ENCODE measurements at regions not wholly inside any gene's neighbourhood (a gene's known extent, or its start where the extent isn't known, plus 50 kb on each side); places are given as distances from the start of the nearest gene placed in this dataset.

DNA sequence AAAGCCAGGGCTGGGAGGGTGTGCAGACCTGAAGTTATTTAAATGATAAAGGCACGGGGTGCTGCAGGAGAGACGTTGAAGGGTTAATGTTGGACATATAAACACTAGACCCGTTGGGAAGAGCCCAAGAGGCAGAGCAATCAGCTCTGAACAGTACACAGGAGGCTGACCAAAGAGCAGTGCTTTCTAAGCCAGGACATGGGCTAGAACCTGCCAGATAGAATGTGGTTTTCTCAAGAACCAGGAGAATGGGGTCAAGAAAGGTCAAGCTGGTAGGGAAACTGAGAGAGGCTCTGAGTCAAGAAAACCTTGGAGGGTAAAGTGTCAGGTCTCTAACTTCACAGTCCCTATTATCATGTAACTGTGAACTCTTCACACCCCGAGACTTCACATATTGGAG lies 143.2 kb upstream of the EEA1 start:
- Histone ChIP-seq H3K27ac (ENCODE audit: low read depth, low read length) (no peak overlapping the region), H2BK120ac (replicated peaks; ENCODE audit: low read depth, low read length) (no peak overlapping the region), H2BK12ac (ENCODE audit: low read depth, low read length) (no peak overlapping the region), H2AFZ (ENCODE audit: low read length) (no peak overlapping the region), H3K9ac (replicated peaks in 1 of 4; ENCODE audit: extremely low read depth in 1 of 4, low read depth in 3 of 4, low read length in 3 of 4) (no peak overlapping the region), H3K4me2 (ENCODE audit: insufficient read depth in 1 of 2, low read depth in 2 of 2, low read length in 2 of 2) (no peak overlapping the region), H3K9me3 (ENCODE audit: insufficient read depth in 2 of 2, low read depth in 1 of 2, low read length in 1 of 2) (no peaks in the 10 kb centered on the region), H3K36me3 (ENCODE audit: control insufficient read depth in 2 of 4, insufficient read depth in 4 of 4, low read length in 3 of 4) (no peaks in the 10 kb centered on the region), H3K27me3 (replicated peaks in 1 of 4; ENCODE audit: control insufficient read depth in 3 of 4, extremely low read depth in 1 of 4, insufficient read depth in 3 of 4, low read length in 3 of 4) (peaks cover 0 to 3% (median 0%) of the 10 kb centered on the region in 4 experiments; a peak in 4 of 7 replicates), H3K79me1 (ENCODE audit: low read depth, low read length) (no peaks in the 10 kb centered on the region), H3K23me2 (ENCODE audit: low read depth, low read length) (peaks cover 2% of the 10 kb centered on the region; the same call in 1 of the 2 replicates), H2BK5ac (ENCODE audit: low read depth, low read length) (no peak overlapping the region), H3K4me1 (replicated peaks in 1 of 4; ENCODE audit: control insufficient read depth in 3 of 4, insufficient read depth in 4 of 4, low read length in 3 of 4) (no peaks in the 10 kb centered on the region), H4K20me1 (replicated peaks in 1 of 2; ENCODE audit: control insufficient read depth in 1 of 2, insufficient read depth in 2 of 2, low read length in 2 of 2) (no peaks in the 10 kb centered on the region), H3K18ac (ENCODE audit: extremely low read depth, low read length) (no peak overlapping the region), H4K91ac (replicated peaks; ENCODE audit: insufficient read length, low read length) (no peak overlapping the region), H3K4ac (replicated peaks; ENCODE audit: insufficient read length, low read depth, low read length) (no peak overlapping the region), H2AK5ac (ENCODE audit: low read depth, low read length) (no peak overlapping the region), H3K14ac (ENCODE audit: insufficient read length) (no peak overlapping the region), H2BK15ac (ENCODE audit: low read length) (no peak overlapping the region), H3K79me2 (ENCODE audit: control insufficient read depth in 1 of 2, insufficient read depth in 2 of 2, low read length in 2 of 2) (no peaks in the 10 kb centered on the region), H3K4me3 (ENCODE audit: extremely low read depth in 1 of 4, insufficient read depth in 2 of 4, low read depth in 3 of 4, low read length in 4 of 4) (no peak overlapping the region), H3K23ac (ENCODE audit: insufficient read length) (no peak overlapping the region), H4K5ac (ENCODE audit: insufficient read length, low read depth, low read length) (no peak overlapping the region), H2BK20ac (ENCODE audit: low read length) (no peak overlapping the region), H4K8ac (ENCODE audit: extremely low read depth, insufficient read depth, low read length) (no peak overlapping the region), H3K56ac (replicated peaks; ENCODE audit: insufficient read length, low read depth, low read length) (no peak overlapping the region)
- FAIRE-seq: no peak
- ChIA-PET CTCF (ENCODE audit: partially characterized antibody) (no interaction called here), POLR2A (ENCODE audit: partially characterized antibody) (interaction anchor here (0.8 kb wide), 1 partner anchor 9 kb away, joined by 3 read pairs; no protein-coding TSS in a partner anchor)
- no peak for DNase-seq (ENCODE audit: low read depth in 1 of 2, low spot score in 2 of 2)
- WGBS, 2 experiments (ENCODE audit: extremely low coverage in 1 of 2, insufficient coverage in 1 of 2, insufficient read length in 1 of 2, insufficient replicate concordance in 2 of 2, low coverage in 1 of 2, low lambda C conversion rate in 2 of 2, missing lambda C conversion rate in 1 of 2): 90% methylated on average over 4 of the region's 4 CpGs; no CpG with 5 or more reads in 1 of the 2 experiments
- TF ChIP-seq JUN (IDR thresholded peaks at IDR 0.05; ENCODE audit: low read depth, low read length) (no peak), CTBP2 (IDR thresholded peaks at IDR 0.05; ENCODE audit: borderline replicate concordance, insufficient read depth, insufficient read length, low read length) (no peak), RBBP5 (IDR thresholded peaks at IDR 0.05; ENCODE audit: borderline replicate concordance, low read depth, low read length) (no peak), ASH2L (IDR thresholded peaks at IDR 0.05; ENCODE audit: low read length) (no peak), RXRA (IDR thresholded peaks at IDR 0.05; ENCODE audit: insufficient read depth, low read depth, low read length) (no peak)

Measured in H1 (cell line).